SK-N-SH treated with all-trans-retinoic acid at 6 μM for 48 hours (cell line): ENCODE measurements at regions not wholly inside any gene's neighbourhood (a gene's known extent, or its start where the extent isn't known, plus 50 kb on each side); places are given as distances from the start of the nearest gene placed in this dataset.

ENCODE experiments used
- BACH2 ChIP-seq: fragments of 250-450 bp; sonication (Bioruptor Pico); IDR thresholded peaks from 2 replicates; pipeline ENCODE4 v1.9.0; 2021; ENCODE audit warnings: mild to moderate bottlenecking, borderline replicate concordance
- CSRNP3 ChIP-seq: fragments of 250-450 bp; sonication (Bioruptor Pico); IDR thresholded peaks from 2 replicates; pipeline ENCODE4 v1.5.1; 2021; ENCODE audit warnings: mild to moderate bottlenecking, moderate library complexity
- ISL1 ChIP-seq: fragments of 250-450 bp; sonication (Bioruptor Pico); IDR thresholded peaks from 2 replicates; pipeline ENCODE4 v2.1.2; 2022; ENCODE audit warnings: mild to moderate bottlenecking, moderate library complexity
- RARB ChIP-seq: fragments of 250-450 bp; sonication (Bioruptor Pico); IDR thresholded peaks from 2 replicates; pipeline ENCODE4 v1.8.0; 2021; ENCODE audit warnings: mild to moderate bottlenecking, moderate library complexity
- TSHZ2 ChIP-seq: fragments of 250-450 bp; sonication (Bioruptor Pico); IDR thresholded peaks from 2 replicates; pipeline ENCODE4 v1.5.0; 2020; ENCODE audit warnings: mild to moderate bottlenecking, moderate library complexity
- ZFP3 ChIP-seq: fragments of 250-450 bp; sonication (Bioruptor Pico); IDR thresholded peaks from 2 replicates; pipeline ENCODE4 v1.5.0; 2020; ENCODE audit warnings: mild to moderate bottlenecking, moderate library complexity
- ZFP30 ChIP-seq: fragments of 450-650 bp; formaldehyde crosslinking; IDR thresholded peaks from 2 replicates; pipeline ENCODE4 v1.5.0; 2022; ENCODE audit warnings: mild to moderate bottlenecking, moderate library complexity
- ZNF8 ChIP-seq: fragments of 450-650 bp; formaldehyde crosslinking; IDR thresholded peaks from 2 replicates; pipeline ENCODE4 v1.5.0; 2020; ENCODE audit warnings: mild to moderate bottlenecking, moderate library complexity
- TF ChIP-seq, protein P1 (sequence below): fragments of 250-450 bp; sonication (Bioruptor Pico); IDR thresholded peaks from 2 replicates; pipeline ENCODE4 v1.8.0; 2020; ENCODE audit warnings: mild to moderate bottlenecking, moderate library complexity, borderline replicate concordance
- TF ChIP-seq, protein P2 (sequence below): fragments of 250-450 bp; sonication (Bioruptor Pico); IDR thresholded peaks from 2 replicates; pipeline ENCODE4 v1.5.1; 2020; ENCODE audit warnings: low read depth, mild to moderate bottlenecking, moderate library complexity

DNA sequence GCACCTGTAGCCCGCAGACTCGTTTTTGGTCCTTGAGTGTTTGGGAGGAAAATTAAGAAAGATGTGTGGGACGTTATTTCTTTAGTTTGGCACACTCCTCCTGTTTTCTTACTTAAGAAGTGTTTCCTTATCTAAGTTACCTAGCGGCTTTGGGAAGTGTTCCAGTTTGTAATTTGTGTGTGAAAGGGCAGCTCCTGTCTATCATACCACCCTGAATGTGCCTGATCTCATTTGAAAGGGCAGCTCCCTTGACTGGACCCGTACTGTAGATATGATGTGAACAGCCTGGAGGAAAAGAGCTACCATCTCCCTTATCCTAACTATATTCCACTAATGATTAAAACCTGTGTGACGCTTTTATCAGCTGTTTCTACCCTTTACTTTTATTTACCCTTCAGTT, 314.3 kb downstream of the CHRM3 start:
- TF ChIP-seq RARB (CRISPR knock-in tag): no peak
- TF ChIP-seq BACH2 (CRISPR knock-in tag): no peak
- TF ChIP-seq, protein P1, sequence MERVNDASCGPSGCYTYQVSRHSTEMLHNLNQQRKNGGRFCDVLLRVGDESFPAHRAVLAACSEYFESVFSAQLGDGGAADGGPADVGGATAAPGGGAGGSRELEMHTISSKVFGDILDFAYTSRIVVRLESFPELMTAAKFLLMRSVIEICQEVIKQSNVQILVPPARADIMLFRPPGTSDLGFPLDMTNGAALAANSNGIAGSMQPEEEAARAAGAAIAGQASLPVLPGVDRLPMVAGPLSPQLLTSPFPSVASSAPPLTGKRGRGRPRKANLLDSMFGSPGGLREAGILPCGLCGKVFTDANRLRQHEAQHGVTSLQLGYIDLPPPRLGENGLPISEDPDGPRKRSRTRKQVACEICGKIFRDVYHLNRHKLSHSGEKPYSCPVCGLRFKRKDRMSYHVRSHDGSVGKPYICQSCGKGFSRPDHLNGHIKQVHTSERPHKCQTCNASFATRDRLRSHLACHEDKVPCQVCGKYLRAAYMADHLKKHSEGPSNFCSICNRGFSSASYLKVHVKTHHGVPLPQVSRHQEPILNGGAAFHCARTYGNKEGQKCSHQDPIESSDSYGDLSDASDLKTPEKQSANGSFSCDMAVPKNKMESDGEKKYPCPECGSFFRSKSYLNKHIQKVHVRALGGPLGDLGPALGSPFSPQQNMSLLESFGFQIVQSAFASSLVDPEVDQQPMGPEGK (CRISPR knock-in tag): no peak
- TF ChIP-seq, protein P2, sequence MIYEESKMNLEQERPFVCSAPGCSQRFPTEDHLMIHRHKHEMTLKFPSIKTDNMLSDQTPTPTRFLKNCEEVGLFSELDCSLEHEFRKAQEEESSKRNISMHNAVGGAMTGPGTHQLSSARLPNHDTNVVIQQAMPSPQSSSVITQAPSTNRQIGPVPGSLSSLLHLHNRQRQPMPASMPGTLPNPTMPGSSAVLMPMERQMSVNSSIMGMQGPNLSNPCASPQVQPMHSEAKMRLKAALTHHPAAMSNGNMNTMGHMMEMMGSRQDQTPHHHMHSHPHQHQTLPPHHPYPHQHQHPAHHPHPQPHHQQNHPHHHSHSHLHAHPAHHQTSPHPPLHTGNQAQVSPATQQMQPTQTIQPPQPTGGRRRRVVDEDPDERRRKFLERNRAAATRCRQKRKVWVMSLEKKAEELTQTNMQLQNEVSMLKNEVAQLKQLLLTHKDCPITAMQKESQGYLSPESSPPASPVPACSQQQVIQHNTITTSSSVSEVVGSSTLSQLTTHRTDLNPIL (CRISPR knock-in tag): no peak
- no peak for TF ChIP-seq ZNF8
- TF ChIP-seq ISL1 (CRISPR knock-in tag): no peak
- TF ChIP-seq TSHZ2 (CRISPR knock-in tag): no peak
- TF ChIP-seq CSRNP3 (CRISPR knock-in tag): no peak
- TF ChIP-seq ZFP30 (CRISPR knock-in tag): no peak
- TF ChIP-seq ZFP3: no peak
